HG03097 (cell line): ENCODE measurements at regions not wholly inside any gene's neighbourhood (a gene's known extent, or its start where the extent isn't known, plus 50 kb on each side); places are given as distances from the start of the nearest gene placed in this dataset.
"Not testable (repeated sequence)": the region's sequence is repeated elsewhere in the genome, so short reads cannot be mapped to it uniquely, and the experiment has no call there.

Source experiments
- ATAC-seq: cut with Tn5 transposase; IDR thresholded peaks from one replicate; pipeline ENCODE4 v1.9.1; 2021; ENCODE audit not compliant: unreplicated experiment, low FRiP score

- ATAC-seq, result no peak
Measured at GRCh38 chr4:77220828-77221613, 64.0 kb downstream of the CCNG2 start.

- ATAC-seq, result no peak
Measured at GRCh38 chr4:77225022-77225421, 68.0 kb downstream of the CCNG2 start.

GRCh38 chr4:77226939-77227705 is 70.1 kb downstream of the CCNG2 start:
- ATAC-seq, result no peak

- ATAC-seq, result no peak
Measured at GRCh38 chr4:77229433-77229832, 72.4 kb downstream of the CCNG2 start.

GRCh38 chr4:77232653-77233052 is 75.6 kb downstream of the CCNG2 start:
- ATAC-seq, result no peak

GRCh38 chr4:77235289-77235854 is 78.4 kb downstream of the CCNG2 start:
- ATAC-seq, result no peak

- ATAC-seq, result no peak
Measured at GRCh38 chr4:77236806-77237205, 79.8 kb downstream of the CCNG2 start.

- ATAC-seq, result no peak
Measured at GRCh38 chr4:77240469-77241066, 83.6 kb downstream of the CCNG2 start.

GRCh38 chr4:77248805-77249204 is 91.8 kb downstream of the CCNG2 start:
- ATAC-seq, result no peak

GRCh38 chr4:77251751-77252150 is 94.7 kb downstream of the CCNG2 start:
- no peak for ATAC-seq

- ATAC-seq, result no peak
Measured at GRCh38 chr4:77263247-77263646, 106.2 kb downstream of the CCNG2 start.

GRCh38 chr4:77263976-77264375 is 107.0 kb downstream of the CCNG2 start:
- not testable (repeated sequence) for ATAC-seq

- ATAC-seq, result no peak
Measured at GRCh38 chr4:77264826-77265225, 107.8 kb downstream of the CCNG2 start.

- no peak for ATAC-seq
Measured at GRCh38 chr4:77268108-77268507, 111.1 kb downstream of the CCNG2 start.

GRCh38 chr4:77269505-77269904 is 112.5 kb downstream of the CCNG2 start:
- ATAC-seq, result no peak

GRCh38 chr4:77273412-77273811 is 116.4 kb downstream of the CCNG2 start:
- ATAC-seq, result no peak

- ATAC-seq, result not testable (repeated sequence)
Measured at GRCh38 chr4:77279114-77279513, 122.1 kb downstream of the CCNG2 start.

GRCh38 chr4:77282305-77282704 is 125.3 kb downstream of the CCNG2 start:
- no peak for ATAC-seq

GRCh38 chr4:77284036-77284435 is 127.0 kb downstream of the CCNG2 start:
- no peak for ATAC-seq

GRCh38 chr4:77286906-77287305 is 129.9 kb downstream of the CCNG2 start:
- no peak for ATAC-seq

- no peak for ATAC-seq
Measured at GRCh38 chr4:77293426-77293825, 136.4 kb downstream of the CCNG2 start.
